GM12878 (cell line): ENCODE measurements at regions not wholly inside any gene's neighbourhood (a gene's known extent, or its start where the extent isn't known, plus 50 kb on each side); places are given as distances from the start of the nearest gene placed in this dataset.

Experiments used
- ATAC-seq: fragments of 200-7000 bp; cut with Tn5 transposase; 3 replicates; pipeline ENCODE4 v1.9.1; 2020; ENCODE audit warnings: mild to moderate bottlenecking, moderate library complexity
- BruUV-seq: library from RNA; stranded (reverse); fragments of 400-500 nt; replicated peaks from 2 replicates; lab custom pipeline; 2021; lab: Mats Ljungman, UMichigan
- CTCF ChIA-PET: fragments of 300-600 bp; sonication (Branson Sonifier 250); formaldehyde crosslinking; extraction: SDS; loops from one replicate; lab custom pipeline; 2021; ENCODE audit warnings: inconsistent platforms; lab: Yijun Ruan, JAX
- POLR2A ChIA-PET: fragments of 350-600 bp; formaldehyde crosslinking; extraction: SDS; loops from one replicate; lab custom pipeline; 2021; ENCODE audit warnings: inconsistent platforms; lab: Charles Lee
- RAD21 ChIA-PET: fragments of 300-600 bp; sonication (Branson Sonifier 250); formaldehyde crosslinking; loops from one replicate; lab custom pipeline; 2023; ENCODE audit warnings: antibody characterized with exemption; ENCODE audit not compliant: unreplicated experiment; lab: Charles Lee
- SMC1A ChIA-PET: fragments of 300-600 bp; sonication (Branson Sonifier 250); formaldehyde crosslinking; loops from one replicate; lab custom pipeline; 2023; ENCODE audit not compliant: unreplicated experiment, uncharacterized antibody; lab: Charles Lee
- DNase-seq: peaks from one replicate; pipeline ENCODE4 v3.0.0-alpha.2; 2011; ENCODE audit warnings: low read depth, low spot score
- FAIRE-seq: peaks from 3 replicates; lab custom pipeline; 2011; peaks lifted over from hg19 to GRCh38; lab: Jason Lieb, UNC
- H2AFZ ChIP-seq: 2 replicates; pipeline ENCODE4 v1.6.0; 2011; ENCODE audit warnings: low read depth, low read length, control low read depth; ENCODE audit not compliant: control insufficient read depth
- H3K27ac ChIP-seq: 2 replicates; pipeline ENCODE4 v1.5.1; 2011; ENCODE audit warnings: control low read depth; ENCODE audit not compliant: control insufficient read depth, insufficient read depth
- H3K27me3 ChIP-seq, 2 experiments: replicated peaks in 1 of 2; 2 replicates each; pipeline versions ENCODE4 v1.6.0 to v1.6.1; 2011; ENCODE audit warnings: low read length in 1 of 2; ENCODE audit not compliant: control insufficient read depth in 2 of 2, insufficient read depth in 2 of 2
- H3K36me3 ChIP-seq, 2 experiments: 2 replicates each; pipeline ENCODE4 v1.5.1; 2011; ENCODE audit warnings: low read length in 1 of 2; ENCODE audit not compliant: control insufficient read depth in 2 of 2, insufficient read depth in 2 of 2
- H3K4me1 ChIP-seq: 2 replicates; pipeline ENCODE4 v1.6.1; 2011; ENCODE audit warnings: mild to moderate bottlenecking, low read length, moderate library complexity, mixed read lengths; ENCODE audit not compliant: control insufficient read depth, insufficient read depth
- H3K4me2 ChIP-seq: 2 replicates; pipeline ENCODE4 v1.6.0; 2011; ENCODE audit warnings: control low read depth; ENCODE audit not compliant: control insufficient read depth, insufficient read depth
- H3K4me3 ChIP-seq: fragments of 200-600 bp; sonication (generic); 2 replicates; pipeline ENCODE4 v1.5.1; 2016
- H3K79me2 ChIP-seq: 2 replicates; pipeline ENCODE4 v1.6.0; 2011; ENCODE audit warnings: low read length; ENCODE audit not compliant: control insufficient read depth, insufficient read depth
- H3K9ac ChIP-seq: 2 replicates; pipeline ENCODE4 v1.8.0; 2011; ENCODE audit warnings: low read length, control low read depth, mixed read lengths; ENCODE audit not compliant: control insufficient read depth, insufficient read depth
- H3K9me3 ChIP-seq: replicated peaks from 3 replicates; pipeline ENCODE4 v1.5.1; 2011; ENCODE audit warnings: mild to moderate bottlenecking, low read length; ENCODE audit not compliant: control insufficient read depth, insufficient read depth
- H4K20me1 ChIP-seq: 2 replicates; pipeline ENCODE4 v1.6.0; 2011; ENCODE audit not compliant: control insufficient read depth, insufficient read depth
- CBX5 ChIP-seq: sonication (generic); IDR thresholded peaks from 2 replicates; pipeline ENCODE4 v1.6.1; 2016; ENCODE audit warnings: low read depth, moderate library complexity, mild to moderate bottlenecking, inconsistent platforms
- RAD21 ChIP-seq: IDR thresholded peaks from 2 replicates; pipeline ENCODE4 v1.6.1; 2011; ENCODE audit warnings: mild to moderate bottlenecking, low read depth, low read length, moderate library complexity; ENCODE audit not compliant: insufficient read depth
- SIX5 ChIP-seq: IDR thresholded peaks from 2 replicates; pipeline ENCODE4 v1.6.1; 2011; ENCODE audit warnings: mild to moderate bottlenecking, low read depth, low read length, moderate library complexity; ENCODE audit not compliant: severe bottlenecking
- TBL1XR1 ChIP-seq: IDR thresholded peaks from 2 replicates; pipeline ENCODE4 v1.6.1; 2012; ENCODE audit warnings: low read depth, low read length, improper control_type of control experiment
- WGBS: methylation state at CpG from one replicate; pipeline ENCODE4 v1.1.6; 2016; ENCODE audit warnings: low lambda C conversion rate; ENCODE audit not compliant: insufficient replicate concordance, insufficient coverage; ENCODE audit errors: missing lambda C conversion rate; 5-methylcytosine and 5-hydroxymethylcytosine counted together
- in situ Hi-C: fragments of 300-500 bp; cut with MboI; formaldehyde crosslinking; loops from 9 replicates; pipeline ENCODE4 v1.14.3; 2018; ENCODE audit warnings: mixed read lengths
- intact Hi-C: fragments of 100-400 bp; cut with micrococcal nuclease; formaldehyde crosslinking; loops from one replicate; pipeline ENCODE4 v1.14.2; 2022; ENCODE audit not compliant: unreplicated experiment
- TF ChIP-seq, protein P1 (sequence below): IDR thresholded peaks from 2 replicates; pipeline ENCODE4 v1.6.1; 2012; ENCODE audit warnings: mild to moderate bottlenecking, low read depth, low read length
- TF ChIP-seq, protein P2 (sequence below): fragments of 450-650 bp; IDR thresholded peaks from 2 replicates; pipeline ENCODE4 v1.6.1; 2017; ENCODE audit warnings: mild to moderate bottlenecking, low read depth, inconsistent platforms; ENCODE audit not compliant: poor library complexity, severe bottlenecking

DNA sequence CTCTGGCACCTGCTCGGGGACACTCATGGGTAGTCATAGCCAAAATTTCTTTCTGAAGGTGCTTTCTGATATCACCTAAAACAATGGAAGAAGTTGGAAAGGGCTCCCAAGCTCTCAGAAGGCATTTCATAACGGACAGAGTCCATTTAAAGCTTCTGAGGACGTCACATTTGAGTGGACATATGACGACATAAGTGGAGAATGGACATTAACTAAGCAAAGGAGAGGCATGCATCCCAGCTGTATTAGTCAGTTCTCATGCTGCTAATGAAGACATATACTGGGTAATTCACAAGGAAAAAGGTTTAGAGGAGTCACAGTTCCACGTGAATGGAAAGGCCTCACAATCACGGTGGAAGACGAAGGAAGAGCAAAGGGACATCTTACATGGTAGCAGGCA lies 260.2 kb upstream of the DYNLRB2 start:
- no peak for FAIRE-seq
- SMC1A ChIA-PET = no interaction called here
- Histone ChIP-seq H3K4me1 (no peaks in the 10 kb centered on the region), H3K27ac (no peak overlapping the region), H2AFZ (no peak overlapping the region), H3K4me3 (no peak overlapping the region), H3K4me2 (no peak overlapping the region), H3K36me3 (no peaks in the 10 kb centered on the region), H3K9me3 (no peaks in the 10 kb centered on the region), H3K79me2 (no peaks in the 10 kb centered on the region), H3K27me3 (no peaks in the 10 kb centered on the region), H4K20me1 (no peaks in the 10 kb centered on the region), H3K9ac (no peak overlapping the region)
- intact Hi-C loops = no loop called here
- no peak for DNase-seq
- POLR2A ChIA-PET = no interaction called here
- TF ChIP-seq, protein P1, sequence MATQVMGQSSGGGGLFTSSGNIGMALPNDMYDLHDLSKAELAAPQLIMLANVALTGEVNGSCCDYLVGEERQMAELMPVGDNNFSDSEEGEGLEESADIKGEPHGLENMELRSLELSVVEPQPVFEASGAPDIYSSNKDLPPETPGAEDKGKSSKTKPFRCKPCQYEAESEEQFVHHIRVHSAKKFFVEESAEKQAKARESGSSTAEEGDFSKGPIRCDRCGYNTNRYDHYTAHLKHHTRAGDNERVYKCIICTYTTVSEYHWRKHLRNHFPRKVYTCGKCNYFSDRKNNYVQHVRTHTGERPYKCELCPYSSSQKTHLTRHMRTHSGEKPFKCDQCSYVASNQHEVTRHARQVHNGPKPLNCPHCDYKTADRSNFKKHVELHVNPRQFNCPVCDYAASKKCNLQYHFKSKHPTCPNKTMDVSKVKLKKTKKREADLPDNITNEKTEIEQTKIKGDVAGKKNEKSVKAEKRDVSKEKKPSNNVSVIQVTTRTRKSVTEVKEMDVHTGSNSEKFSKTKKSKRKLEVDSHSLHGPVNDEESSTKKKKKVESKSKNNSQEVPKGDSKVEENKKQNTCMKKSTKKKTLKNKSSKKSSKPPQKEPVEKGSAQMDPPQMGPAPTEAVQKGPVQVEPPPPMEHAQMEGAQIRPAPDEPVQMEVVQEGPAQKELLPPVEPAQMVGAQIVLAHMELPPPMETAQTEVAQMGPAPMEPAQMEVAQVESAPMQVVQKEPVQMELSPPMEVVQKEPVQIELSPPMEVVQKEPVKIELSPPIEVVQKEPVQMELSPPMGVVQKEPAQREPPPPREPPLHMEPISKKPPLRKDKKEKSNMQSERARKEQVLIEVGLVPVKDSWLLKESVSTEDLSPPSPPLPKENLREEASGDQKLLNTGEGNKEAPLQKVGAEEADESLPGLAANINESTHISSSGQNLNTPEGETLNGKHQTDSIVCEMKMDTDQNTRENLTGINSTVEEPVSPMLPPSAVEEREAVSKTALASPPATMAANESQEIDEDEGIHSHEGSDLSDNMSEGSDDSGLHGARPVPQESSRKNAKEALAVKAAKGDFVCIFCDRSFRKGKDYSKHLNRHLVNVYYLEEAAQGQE = no peak
- TF ChIP-seq, protein P2, sequence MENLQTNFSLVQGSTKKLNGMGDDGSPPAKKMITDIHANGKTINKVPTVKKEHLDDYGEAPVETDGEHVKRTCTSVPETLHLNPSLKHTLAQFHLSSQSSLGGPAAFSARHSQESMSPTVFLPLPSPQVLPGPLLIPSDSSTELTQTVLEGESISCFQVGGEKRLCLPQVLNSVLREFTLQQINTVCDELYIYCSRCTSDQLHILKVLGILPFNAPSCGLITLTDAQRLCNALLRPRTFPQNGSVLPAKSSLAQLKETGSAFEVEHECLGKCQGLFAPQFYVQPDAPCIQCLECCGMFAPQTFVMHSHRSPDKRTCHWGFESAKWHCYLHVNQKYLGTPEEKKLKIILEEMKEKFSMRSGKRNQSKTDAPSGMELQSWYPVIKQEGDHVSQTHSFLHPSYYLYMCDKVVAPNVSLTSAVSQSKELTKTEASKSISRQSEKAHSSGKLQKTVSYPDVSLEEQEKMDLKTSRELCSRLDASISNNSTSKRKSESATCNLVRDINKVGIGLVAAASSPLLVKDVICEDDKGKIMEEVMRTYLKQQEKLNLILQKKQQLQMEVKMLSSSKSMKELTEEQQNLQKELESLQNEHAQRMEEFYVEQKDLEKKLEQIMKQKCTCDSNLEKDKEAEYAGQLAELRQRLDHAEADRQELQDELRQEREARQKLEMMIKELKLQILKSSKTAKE = no peak
- TF ChIP-seq TBL1XR1 (no peak), CBX5 (no peak), RAD21 (no peak), SIX5 (no peak)
- 23% methylated on average over 7 of the region's 7 CpGs for WGBS
- RAD21 ChIA-PET = no interaction called here
- BruUV-seq = no TSS peak
- in situ Hi-C loops = no loop called here
- CTCF ChIA-PET = no interaction called here
- no peak for ATAC-seq
